ENCODE measurements at regions not wholly inside any gene's neighbourhood (a gene's known extent, or its start where the extent isn't known, plus 50 kb on each side); places are given as distances from the start of the nearest gene placed in this dataset.
"Not testable (repeated sequence)": the region's sequence is repeated elsewhere in the genome, so short reads cannot be mapped to it uniquely, and the experiment has no call there.

- not testable (repeated sequence) for DNase-seq (ENCODE audit: low read depth)
These were observed 106.5 kb upstream of the NDST3 start for GRCh38 chr4:117927823-117928222.

- no peak for DNase-seq (ENCODE audit: low read depth)
These were observed 92.7 kb upstream of the NDST3 start for GRCh38 chr4:117941611-117942010.

- no peak for DNase-seq (ENCODE audit: low read depth)
These were observed 84.7 kb upstream of the NDST3 start for GRCh38 chr4:117949621-117950020.

GRCh38 chr4:117957571-117957970 is 76.7 kb upstream of the NDST3 start:
- no peak for DNase-seq (ENCODE audit: low read depth)

GRCh38 chr4:117965622-117966021 is 68.7 kb upstream of the NDST3 start:
- no peak for DNase-seq (ENCODE audit: low read depth)

GRCh38 chr4:117968606-117969005 is 65.7 kb upstream of the NDST3 start:
- no peak for DNase-seq (ENCODE audit: low read depth)

GRCh38 chr4:117971403-117971802 is 62.9 kb upstream of the NDST3 start:
- DNase-seq (ENCODE audit: low read depth), result peak; percentile 14

GRCh38 chr4:117983541-117984365 is 50.5 kb upstream of the NDST3 start:
- DNase-seq (ENCODE audit: low read depth), result peak; percentile 59

GRCh38 chr4:117984366-117984680 is 50.0 kb upstream of the NDST3 start:
- peak; percentile 1 for DNase-seq (ENCODE audit: low read depth)
